ENCODE measurements at regions not wholly inside any gene's neighbourhood (a gene's known extent, or its start where the extent isn't known, plus 50 kb on each side); places are given as distances from the start of the nearest gene placed in this dataset.

GRCh38 chr9:96183751-96184150, 118.2 kb downstream of the HSD17B3 start:
- intact Hi-C loops (cut with DNase I), result no loop called here
- no peak for ATAC-seq
- no peak for DNase-seq (ENCODE audit: missing footprints)

DNA sequence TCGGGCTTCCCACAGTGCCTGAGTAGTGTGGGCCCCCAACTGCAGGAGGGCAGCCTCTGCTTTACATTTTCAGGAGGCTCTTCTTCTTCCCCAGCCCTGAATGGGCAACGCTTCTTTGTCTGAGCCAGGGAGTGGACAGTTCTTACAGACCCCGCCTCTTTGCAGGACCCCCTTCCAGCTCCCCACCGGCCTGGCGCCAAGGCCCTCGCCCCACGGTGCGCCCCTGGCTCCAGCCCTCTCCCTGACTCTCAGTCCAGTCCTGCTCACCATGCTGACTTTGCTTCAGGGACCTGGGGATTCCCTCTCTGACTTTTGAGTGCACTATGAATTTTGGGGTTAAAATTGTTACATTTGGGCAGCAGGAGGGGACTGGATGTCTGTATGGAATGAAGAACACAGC, 123.8 kb downstream of the HSD17B3 start:
- intact Hi-C loops (cut with DNase I), result no loop called here
- ATAC-seq (no peak), DNase-seq (ENCODE audit: missing footprints) (no peak)

DNA sequence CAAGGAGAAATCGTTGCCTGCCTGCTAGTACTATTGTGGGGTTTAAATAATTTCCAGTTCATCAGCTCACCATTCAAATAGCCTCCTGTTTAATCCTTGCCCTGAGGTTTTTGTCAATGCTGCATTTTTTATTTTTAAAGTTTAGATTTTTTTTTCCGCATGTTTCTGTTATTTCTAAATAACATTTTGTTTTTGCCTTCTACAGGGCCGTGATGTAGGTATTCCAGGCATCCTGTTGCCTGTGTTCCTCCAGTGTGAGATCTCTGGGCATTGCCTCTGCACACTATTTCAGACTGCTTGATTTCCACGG, 124.3 kb downstream of the HSD17B3 start:
- intact Hi-C loops (cut with DNase I), result no loop called here
- ATAC-seq (no peak), DNase-seq (ENCODE audit: missing footprints) (no peak)

GRCh38 chr9:96177005-96177718, 124.8 kb downstream of the HSD17B3 start:
- intact Hi-C loops (cut with DNase I), result no loop called here
- DNase-seq (ENCODE audit: missing footprints), result no peak
- ATAC-seq, result no peak

DNA sequence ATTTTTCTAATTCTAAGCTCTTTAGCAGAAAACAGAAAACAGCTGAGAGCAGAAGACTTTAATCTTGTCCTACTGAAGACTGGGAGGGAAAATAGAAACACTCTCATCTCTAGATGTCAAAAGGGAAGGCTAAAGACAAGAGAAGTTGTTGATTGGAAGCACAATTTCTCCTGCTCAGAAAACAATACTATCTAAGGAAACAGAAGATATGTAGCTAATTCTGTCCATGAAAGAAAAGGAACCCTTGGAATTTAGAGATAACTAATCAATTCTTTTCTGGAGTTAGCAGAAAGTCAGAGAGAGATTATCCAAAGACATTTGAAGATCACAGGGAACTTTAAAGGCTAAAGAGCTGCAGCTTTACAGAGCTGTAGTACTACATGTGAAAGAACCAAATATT, 126.2 kb downstream of the HSD17B3 start:
- intact Hi-C loops (cut with DNase I), result no loop called here
- no peak for DNase-seq (ENCODE audit: missing footprints)
- no peak for ATAC-seq

DNA sequence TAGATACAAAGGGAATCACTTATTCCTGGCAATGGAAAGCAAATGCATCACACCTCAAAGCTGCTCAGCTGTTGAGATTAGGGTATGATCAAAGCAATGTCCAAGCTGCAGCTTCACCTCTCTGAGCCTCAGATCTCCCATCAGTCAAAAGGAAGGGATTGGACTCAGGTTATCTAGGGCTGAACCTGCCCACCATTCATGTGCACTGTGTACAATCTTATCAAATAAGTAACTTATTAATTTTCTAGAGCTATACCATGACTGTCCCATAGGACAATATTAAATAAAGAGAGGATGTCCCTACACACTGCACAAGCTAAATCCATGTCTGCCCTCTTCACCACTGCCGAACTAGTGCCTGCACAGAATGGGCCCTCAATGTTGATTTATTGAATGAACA, 127.0 kb downstream of the HSD17B3 start:
- intact Hi-C loops (cut with DNase I), result no loop called here
- DNase-seq (ENCODE audit: missing footprints) (no peak), ATAC-seq (no peak)

DNA sequence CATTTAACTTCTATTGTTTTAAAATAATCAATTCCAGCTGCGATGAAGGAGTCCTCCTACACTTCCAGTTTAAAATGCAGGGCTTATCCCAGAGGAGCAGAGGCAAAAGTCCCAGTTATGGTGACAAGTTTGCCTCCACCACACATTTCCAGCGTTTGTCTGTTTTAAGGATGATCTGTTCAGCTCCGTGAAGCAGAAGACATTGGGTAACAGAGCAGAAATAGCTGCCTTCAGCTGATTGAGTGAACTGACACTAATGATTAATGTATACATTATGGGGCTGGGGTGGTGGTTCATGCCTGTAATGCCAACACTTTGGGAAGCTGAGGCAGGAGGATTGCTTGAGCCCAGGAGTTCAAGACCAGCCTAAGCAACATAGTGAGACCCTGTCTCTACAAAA, 127.6 kb downstream of the HSD17B3 start:
- ATAC-seq (no peak), DNase-seq (ENCODE audit: missing footprints) (no peak)
- intact Hi-C loops (cut with DNase I), result no loop called here

DNA sequence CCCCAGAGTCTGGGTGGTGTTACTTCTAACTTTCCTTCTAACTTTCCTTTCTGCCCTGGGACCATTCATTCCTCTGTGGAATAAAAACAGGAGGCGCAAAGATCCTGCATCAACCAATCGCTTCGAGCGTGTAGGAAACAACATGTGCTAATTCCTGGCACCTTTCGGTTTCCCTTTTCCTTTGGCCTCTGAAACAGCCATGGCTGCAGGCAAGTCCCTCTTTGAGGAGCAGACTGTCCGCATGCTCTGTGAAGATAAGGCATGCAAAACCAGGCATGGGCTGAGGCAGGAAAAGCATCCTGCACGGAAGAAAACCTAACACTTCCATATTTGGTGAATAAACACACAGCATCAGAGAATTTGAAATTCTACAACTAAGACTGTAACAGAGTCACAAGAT, 128.3 kb downstream of the HSD17B3 start:
- no peak for ATAC-seq
- no peak for DNase-seq (ENCODE audit: missing footprints)
- intact Hi-C loops (cut with DNase I), result no loop called here

- DNase-seq (ENCODE audit: missing footprints) (no peak), ATAC-seq (no peak)
- intact Hi-C loops (cut with DNase I), result no loop called here
These were observed 129.2 kb downstream of the HSD17B3 start for GRCh38 chr9:96172797-96173196.

GRCh38 chr9:96171728-96172127, 130.2 kb downstream of the HSD17B3 start:
- intact Hi-C loops (cut with DNase I), result no loop called here
- ATAC-seq (no peak), DNase-seq (ENCODE audit: missing footprints) (no peak)

DNA sequence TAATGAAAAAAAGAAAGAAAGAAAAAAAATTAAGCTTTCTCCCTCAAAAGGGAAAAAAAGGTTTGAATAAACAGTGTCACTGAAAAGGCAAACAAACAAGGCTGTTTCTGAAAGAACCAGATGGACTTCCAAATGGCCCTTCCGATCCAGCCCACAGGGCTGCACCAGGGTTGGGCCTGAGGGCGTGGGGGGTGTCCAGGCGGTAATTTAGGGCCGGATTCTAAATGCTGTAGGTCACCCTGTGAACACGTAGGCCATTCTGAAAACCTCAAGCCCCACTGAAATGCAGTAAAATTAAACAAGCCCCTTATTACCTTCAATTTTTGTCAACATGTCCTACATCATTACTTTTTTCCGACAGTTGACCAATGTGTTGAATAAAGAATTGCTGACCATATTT, 132.1 kb downstream of the HSD17B3 start:
- no peak for DNase-seq (ENCODE audit: missing footprints)
- ATAC-seq, result no peak
- intact Hi-C loops (cut with DNase I), result no loop called here

DNA sequence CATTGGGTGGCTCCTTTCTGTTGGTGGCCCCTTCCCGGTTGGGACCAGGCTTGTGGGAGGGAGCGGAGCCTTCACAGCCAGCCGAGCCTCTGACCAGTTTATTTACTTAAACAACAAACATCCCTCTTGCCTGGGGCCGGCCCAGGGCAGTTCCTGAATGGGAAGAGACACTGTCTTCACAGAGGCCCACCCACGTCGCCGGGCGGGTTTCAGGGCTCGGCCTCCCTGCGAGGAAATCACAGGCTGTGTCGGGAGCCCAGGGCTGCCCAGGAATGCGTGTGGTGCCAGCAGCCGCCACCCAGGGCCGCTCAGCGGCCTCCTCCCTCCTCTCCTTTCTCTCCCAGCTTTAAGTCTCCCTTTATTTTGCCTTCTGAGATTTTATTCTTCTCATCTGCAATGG, 132.5 kb downstream of the HSD17B3 start:
- ATAC-seq (no peak), DNase-seq (ENCODE audit: missing footprints) (no peak)
- intact Hi-C loops (cut with DNase I), result no loop called here

DNA sequence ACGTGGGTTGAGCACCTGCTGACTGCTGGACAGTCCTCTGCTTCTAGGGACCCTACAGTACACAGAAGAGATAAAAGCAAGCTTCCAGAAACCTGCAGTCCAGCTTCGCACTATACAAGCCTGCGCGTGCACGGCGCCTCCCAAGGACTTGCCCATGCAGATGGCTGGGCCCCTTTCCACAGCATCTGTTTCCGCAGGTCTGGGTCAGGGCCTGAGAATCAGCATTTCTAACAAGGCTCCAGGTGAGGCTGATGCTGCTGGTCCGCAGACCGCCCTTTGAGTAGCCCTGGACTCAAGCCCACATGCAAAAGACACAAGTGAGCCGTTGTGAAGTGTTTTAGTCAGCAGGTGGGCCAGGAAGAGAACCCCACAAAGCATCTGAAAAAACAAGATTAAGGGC, 133.1 kb downstream of the HSD17B3 start:
- no peak for DNase-seq (ENCODE audit: missing footprints)
- intact Hi-C loops (cut with DNase I), result no loop called here
- ATAC-seq, result no peak

DNA sequence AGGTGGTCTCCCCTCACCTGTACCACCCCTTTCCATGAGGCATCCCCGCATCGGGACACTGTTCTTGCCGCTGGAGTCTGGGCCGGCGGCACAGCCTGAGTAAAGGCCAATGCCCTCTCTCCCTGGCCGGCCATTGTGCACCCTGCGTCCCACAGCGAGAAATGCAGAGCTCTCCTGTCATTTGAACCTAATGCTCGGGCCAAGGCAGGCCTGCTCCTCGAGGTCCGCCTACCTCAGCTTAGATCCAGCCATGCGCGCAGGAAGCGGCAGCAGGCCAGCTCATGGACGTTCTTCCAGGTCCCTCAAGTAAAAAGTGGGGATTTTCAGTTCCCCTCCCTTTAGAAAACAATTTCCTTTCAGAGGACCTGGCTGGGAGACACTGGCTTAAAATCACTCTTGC, 135.0 kb downstream of the HSD17B3 start:
- ATAC-seq (no peak), DNase-seq (ENCODE audit: missing footprints) (no peak)
- intact Hi-C loops (cut with DNase I), result no loop called here

DNA sequence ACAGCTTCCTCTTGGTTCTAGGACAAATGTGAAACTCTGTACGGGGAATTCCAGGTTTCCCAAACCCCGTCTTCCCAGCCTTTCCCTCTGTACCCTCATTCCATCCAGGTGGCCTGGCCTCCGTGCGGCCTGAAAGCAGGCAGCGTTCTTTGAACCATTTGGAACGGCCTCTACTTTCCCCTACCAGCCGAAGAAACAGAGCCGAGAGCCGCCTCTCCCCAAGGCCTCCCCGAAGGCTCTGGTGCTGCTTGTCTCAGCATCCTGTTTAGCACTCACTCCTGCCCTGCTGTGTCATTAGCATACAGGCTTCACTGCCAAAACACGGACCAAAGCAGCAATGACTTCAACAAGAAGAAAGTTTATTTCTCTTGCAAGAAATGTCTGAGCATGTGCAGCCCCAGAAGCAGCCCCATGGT, 137.7 kb downstream of the HSD17B3 start:
- no peak for DNase-seq (ENCODE audit: missing footprints)
- intact Hi-C loops (cut with DNase I), result no loop called here

DNA sequence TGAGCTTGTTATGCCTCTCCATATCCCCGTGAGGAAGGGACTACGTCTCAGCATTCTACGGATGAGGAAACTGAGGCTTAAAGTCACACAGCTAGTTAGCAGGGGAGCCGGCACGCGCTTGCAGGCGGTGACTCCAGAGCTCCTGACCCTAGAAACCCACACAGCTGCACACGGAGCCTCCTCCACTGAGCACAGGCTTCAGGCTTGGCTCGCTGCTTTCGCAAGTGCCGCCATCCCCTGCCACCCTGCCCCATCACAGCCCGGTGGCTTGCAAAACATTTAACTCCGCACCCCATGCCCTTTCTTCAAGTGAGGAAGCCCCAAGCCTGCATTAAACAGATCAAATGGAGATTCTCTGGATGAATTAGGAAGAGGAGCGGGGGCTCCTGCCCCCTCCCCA, 138.3 kb downstream of the HSD17B3 start:
- no peak for ATAC-seq
- no peak for DNase-seq (ENCODE audit: missing footprints)
- intact Hi-C loops (cut with DNase I), result no loop called here

More for the DNA sequence above, 137.7 kb downstream of the HSD17B3 start:
- no peak for ATAC-seq

- intact Hi-C loops (cut with DNase I), result no loop called here
- ATAC-seq, result no peak
These were observed 138.8 kb downstream of the HSD17B3 start for GRCh38 chr9:96163161-96163560.

DNA sequence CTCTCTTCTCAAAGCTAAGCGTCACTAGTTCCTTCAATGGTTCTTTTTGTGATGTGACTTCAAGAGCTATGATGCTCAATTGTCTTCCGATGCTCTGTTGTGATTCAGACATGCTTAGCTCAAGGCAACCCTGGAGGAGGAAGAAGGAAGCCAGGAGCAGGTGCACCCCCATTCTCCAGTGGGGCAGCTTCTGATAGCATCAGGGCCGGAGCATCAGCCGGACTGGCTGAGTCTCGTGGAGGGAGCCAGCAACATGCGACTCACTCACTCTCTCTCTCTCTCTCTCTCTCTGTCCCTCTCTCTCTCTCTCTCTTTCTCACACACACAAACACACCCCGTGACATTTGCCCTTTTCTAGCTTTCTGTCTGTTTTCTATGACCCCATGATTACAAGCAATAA, 140.2 kb downstream of the HSD17B3 start:
- ATAC-seq, result no peak
- DNase-seq (ENCODE audit: missing footprints), result no peak
- intact Hi-C loops (cut with DNase I), result no loop called here

More at GRCh38 chr9:96163161-96163560, 138.8 kb downstream of the HSD17B3 start:
- no peak for DNase-seq (ENCODE audit: missing footprints)

- intact Hi-C loops (cut with DNase I), result no loop called here
- ATAC-seq (no peak), DNase-seq (ENCODE audit: missing footprints) (no peak)
These were observed 141.1 kb downstream of the HSD17B3 start for GRCh38 chr9:96160866-96161265.

- DNase-seq (ENCODE audit: missing footprints) (no peak), ATAC-seq (no peak)
- intact Hi-C loops (cut with DNase I), result no loop called here
These were observed 141.8 kb downstream of the HSD17B3 start for GRCh38 chr9:96160168-96160567.

DNA sequence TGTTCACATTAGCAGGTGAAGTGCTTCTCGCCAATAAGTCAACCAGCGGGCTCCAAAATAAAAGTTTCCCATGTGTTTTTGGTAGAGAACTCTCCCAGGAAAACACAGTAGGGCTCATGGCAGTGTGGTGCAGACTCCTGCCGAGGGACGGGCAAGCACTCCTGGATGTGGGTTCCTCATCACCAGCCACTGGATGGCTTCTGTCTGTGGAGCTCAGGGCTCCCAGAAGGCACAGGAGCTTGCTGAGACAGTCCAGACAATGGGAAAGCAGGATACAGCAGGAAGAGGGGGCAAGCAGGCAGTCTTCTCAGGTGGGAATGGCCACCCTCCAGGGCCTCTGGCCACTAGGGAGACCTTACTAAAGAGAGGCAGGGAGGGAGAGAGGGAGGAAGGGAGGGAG, 142.4 kb downstream of the HSD17B3 start:
- ATAC-seq (no peak), DNase-seq (ENCODE audit: missing footprints) (no peak)
- intact Hi-C loops (cut with DNase I), result no loop called here

Measured in Right ventricle myocardium inferior (tissue), 1 donor.